ENCODE measurements at regions not wholly inside any gene's neighbourhood (a gene's known extent, or its start where the extent isn't known, plus 50 kb on each side); places are given as distances from the start of the nearest gene placed in this dataset.

GRCh38 chr14:85813040-85813439, 283.1 kb downstream of the FLRT2 start:
- Histone ChIP-seq H4K5ac (ENCODE audit: low read depth, low read length) (no peak overlapping the region), H3K56ac (ENCODE audit: extremely low read depth, insufficient read depth, low read length) (no peak overlapping the region), H3K79me1 (ENCODE audit: low read depth in 1 of 2, low read length in 2 of 2) (no peaks in the 10 kb centered on the region), H3K4ac (ENCODE audit: low read depth, low read length) (no peak overlapping the region), H2BK15ac (ENCODE audit: low read depth, low read length) (no peak overlapping the region), H3K27me3 (ENCODE audit: control insufficient read depth, insufficient read depth, low read length) (no peaks in the 10 kb centered on the region), H3K4me3 (ENCODE audit: insufficient read depth, low read depth, low read length) (no peak overlapping the region), H3K9me3 (ENCODE audit: control insufficient read depth, insufficient read depth, low read length) (no peaks in the 10 kb centered on the region; the same call in 1 of the 2 replicates), H2BK20ac (ENCODE audit: low read depth, low read length) (no peak overlapping the region), H4K8ac (ENCODE audit: low read depth in 2 of 2, low read length in 2 of 2) (no peak overlapping the region), H3K9ac (ENCODE audit: low read depth, low read length) (no peak overlapping the region), H3K36me3 (ENCODE audit: control insufficient read depth, insufficient read depth, low read length) (no peaks in the 10 kb centered on the region), H3K4me2 (ENCODE audit: low read depth, low read length) (no peak overlapping the region), H4K20me1 (ENCODE audit: insufficient read depth, low read length) (no peaks in the 10 kb centered on the region), H2AK5ac (ENCODE audit: low read depth, low read length) (no peak overlapping the region), H2AFZ (replicated peaks; ENCODE audit: low read length, poor library complexity) (no peak overlapping the region), H3K14ac (replicated peaks; ENCODE audit: low read depth, low read length) (no peak overlapping the region), H3K27ac (ENCODE audit: insufficient read depth, low read length) (no peak overlapping the region), H4K91ac (ENCODE audit: insufficient read depth, low read depth, low read length) (no peak overlapping the region), H2AK9ac (replicated peaks; ENCODE audit: low read depth, low read length, poor library complexity) (no peak overlapping the region), H3K9me1 (ENCODE audit: insufficient read depth, low read length) (no peaks in the 10 kb centered on the region), H3K23ac (ENCODE audit: low read depth, low read length) (no peak overlapping the region), H3K18ac (ENCODE audit: low read depth, low read length) (no peak overlapping the region), H2BK5ac (ENCODE audit: low read depth, low read length, poor library complexity, severe bottlenecking) (no peak overlapping the region), H3K4me1 (ENCODE audit: control insufficient read depth, insufficient read depth, low read length) (no peaks in the 10 kb centered on the region), H2BK120ac (ENCODE audit: low read depth, low read length) (no peak overlapping the region)
- in situ Hi-C loops (cut with MboI; ENCODE audit: low sequenced_read_pairs) = no loop called here
- no peak for TF ChIP-seq BHLHE40 (IDR thresholded peaks at IDR 0.05; ENCODE audit: low read depth, low read length)
- no peak for TF ChIP-seq SMC3 (IDR thresholded peaks at IDR 0.05; ENCODE audit: low read depth, low read length)
- no peak for TF ChIP-seq CHD1 (IDR thresholded peaks at IDR 0.05; ENCODE audit: low read depth, low read length)
- TF ChIP-seq RFX5 (IDR thresholded peaks at IDR 0.05; ENCODE audit: low read depth, low read length) = no peak
- no peak for TF ChIP-seq FOS (IDR thresholded peaks at IDR 0.05; ENCODE audit: low read depth, low read length)
- no peak for TF ChIP-seq ELK1 (IDR thresholded peaks at IDR 0.05; ENCODE audit: borderline replicate concordance, low read depth, low read length)
- no peak for TF ChIP-seq MXI1 (IDR thresholded peaks at IDR 0.05; ENCODE audit: borderline replicate concordance, low read depth, low read length)
- TF ChIP-seq MAFK (IDR thresholded peaks at IDR 0.05; ENCODE audit: low read depth, low read length) = no peak
- TF ChIP-seq RCOR1 (IDR thresholded peaks at IDR 0.05; ENCODE audit: insufficient replicate concordance, low read length) = no peak
- no peak for TF ChIP-seq CEBPB (IDR thresholded peaks at IDR 0.05; ENCODE audit: low read depth, low read length)
- no peak for TF ChIP-seq NFE2L2 (IDR thresholded peaks at IDR 0.05; ENCODE audit: low read depth, low read length)
- no peak for TF ChIP-seq POLR2A (IDR thresholded peaks at IDR 0.05; ENCODE audit: low read depth, low read length)
- no peak for TF ChIP-seq RAD21 (IDR thresholded peaks at IDR 0.05; ENCODE audit: low read length)
- TF ChIP-seq, protein P1, sequence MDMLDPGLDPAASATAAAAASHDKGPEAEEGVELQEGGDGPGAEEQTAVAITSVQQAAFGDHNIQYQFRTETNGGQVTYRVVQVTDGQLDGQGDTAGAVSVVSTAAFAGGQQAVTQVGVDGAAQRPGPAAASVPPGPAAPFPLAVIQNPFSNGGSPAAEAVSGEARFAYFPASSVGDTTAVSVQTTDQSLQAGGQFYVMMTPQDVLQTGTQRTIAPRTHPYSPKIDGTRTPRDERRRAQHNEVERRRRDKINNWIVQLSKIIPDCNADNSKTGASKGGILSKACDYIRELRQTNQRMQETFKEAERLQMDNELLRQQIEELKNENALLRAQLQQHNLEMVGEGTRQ (IDR thresholded peaks at IDR 0.05; ENCODE audit: low read depth, low read length) = no peak
- no peak for TF ChIP-seq MAZ (IDR thresholded peaks at IDR 0.05; ENCODE audit: borderline replicate concordance, low read depth, low read length)
- TF ChIP-seq, protein P2, sequence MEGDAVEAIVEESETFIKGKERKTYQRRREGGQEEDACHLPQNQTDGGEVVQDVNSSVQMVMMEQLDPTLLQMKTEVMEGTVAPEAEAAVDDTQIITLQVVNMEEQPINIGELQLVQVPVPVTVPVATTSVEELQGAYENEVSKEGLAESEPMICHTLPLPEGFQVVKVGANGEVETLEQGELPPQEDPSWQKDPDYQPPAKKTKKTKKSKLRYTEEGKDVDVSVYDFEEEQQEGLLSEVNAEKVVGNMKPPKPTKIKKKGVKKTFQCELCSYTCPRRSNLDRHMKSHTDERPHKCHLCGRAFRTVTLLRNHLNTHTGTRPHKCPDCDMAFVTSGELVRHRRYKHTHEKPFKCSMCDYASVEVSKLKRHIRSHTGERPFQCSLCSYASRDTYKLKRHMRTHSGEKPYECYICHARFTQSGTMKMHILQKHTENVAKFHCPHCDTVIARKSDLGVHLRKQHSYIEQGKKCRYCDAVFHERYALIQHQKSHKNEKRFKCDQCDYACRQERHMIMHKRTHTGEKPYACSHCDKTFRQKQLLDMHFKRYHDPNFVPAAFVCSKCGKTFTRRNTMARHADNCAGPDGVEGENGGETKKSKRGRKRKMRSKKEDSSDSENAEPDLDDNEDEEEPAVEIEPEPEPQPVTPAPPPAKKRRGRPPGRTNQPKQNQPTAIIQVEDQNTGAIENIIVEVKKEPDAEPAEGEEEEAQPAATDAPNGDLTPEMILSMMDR (conservative IDR thresholded peaks at IDR 0.05; ENCODE audit: low read depth, low read length) = no peak
- ATAC-seq (ENCODE audit: low read depth) = no peak
- BruUV-seq (replicated peaks) = no TSS peak
- CTCF ChIA-PET = no interaction called here
- intact Hi-C loops (cut with micrococcal nuclease) = no loop called here
- no CpG with 5 or more reads among the region's 2 CpGs for WGBS, 2 experiments (ENCODE audit: extremely low coverage in 2 of 2, insufficient read length in 1 of 2)
- DNase-seq = no peak
- dilution Hi-C loops (cut with HindIII; ENCODE audit: low sequenced_read_pairs, unreplicated experiment) = no loop called here
- POLR2A ChIA-PET (ENCODE audit: unreplicated experiment) = no interaction called here

Data from IMR-90 (cell line).